PFSK-1 (cell line): ENCODE measurements at regions not wholly inside any gene's neighbourhood (a gene's known extent, or its start where the extent isn't known, plus 50 kb on each side); places are given as distances from the start of the nearest gene placed in this dataset.

Experiments
- FOXP2 ChIP-seq: optimal IDR thresholded peaks from 2 replicates; pipeline ENCODE3; 2011; ENCODE audit warnings: borderline replicate concordance, control low read depth, inconsistent platforms; ENCODE audit not compliant: insufficient read depth; ENCODE audit errors: extremely low read length, extremely low read depth
- POLR2AphosphoS5 ChIP-seq: IDR thresholded peaks from 2 replicates; pipeline ENCODE4 v1.6.1; 2012; ENCODE audit warnings: low read depth, mild to moderate bottlenecking, control low read depth, low read length, moderate library complexity
- SIN3A ChIP-seq: IDR thresholded peaks from 2 replicates; pipeline ENCODE4 v1.6.1; 2012; ENCODE audit warnings: mild to moderate bottlenecking, low read length, moderate library complexity, borderline replicate concordance; ENCODE audit not compliant: insufficient read depth
- TAF1 ChIP-seq: IDR thresholded peaks from 2 replicates; pipeline ENCODE4 v1.6.1; 2012; ENCODE audit warnings: low read length, control low read depth, borderline replicate concordance; ENCODE audit not compliant: insufficient read depth
- TF ChIP-seq, protein P1 (sequence below), 2 experiments: IDR thresholded peaks; 2 replicates each; pipeline versions ENCODE4 v1.6.1 to v1.8.0; 2011 to 2012; ENCODE audit warnings: low read depth in 2 of 2, low read length in 2 of 2, control low read depth in 1 of 2, inconsistent platforms in 1 of 2, mild to moderate bottlenecking in 1 of 2, moderate library complexity in 1 of 2; ENCODE audit not compliant: insufficient read depth in 1 of 2

DNA sequence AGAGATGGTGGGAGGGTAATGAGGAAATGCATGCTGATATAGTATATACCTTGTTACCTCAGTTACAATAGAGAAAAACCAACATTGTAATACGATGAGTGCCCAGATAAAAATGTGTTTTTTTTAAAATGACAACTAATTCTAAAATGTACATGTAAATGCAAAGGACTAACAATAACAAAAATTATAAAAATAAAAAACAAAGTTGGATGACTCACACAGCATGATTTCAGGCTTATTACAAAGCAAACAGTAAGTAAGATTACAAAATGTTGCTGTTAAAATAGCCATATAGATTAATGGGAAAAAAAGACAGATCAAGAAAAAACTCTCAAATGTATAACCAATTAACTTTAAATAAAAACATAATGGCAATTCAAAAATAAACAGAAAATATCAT lies 1099.4 kb downstream of the FSCB start:
- TF ChIP-seq FOXP2, result no peak
- TF ChIP-seq TAF1, result no peak
- TF ChIP-seq POLR2AphosphoS5, result no peak
- TF ChIP-seq SIN3A, result no peak
- TF ChIP-seq, protein P1, sequence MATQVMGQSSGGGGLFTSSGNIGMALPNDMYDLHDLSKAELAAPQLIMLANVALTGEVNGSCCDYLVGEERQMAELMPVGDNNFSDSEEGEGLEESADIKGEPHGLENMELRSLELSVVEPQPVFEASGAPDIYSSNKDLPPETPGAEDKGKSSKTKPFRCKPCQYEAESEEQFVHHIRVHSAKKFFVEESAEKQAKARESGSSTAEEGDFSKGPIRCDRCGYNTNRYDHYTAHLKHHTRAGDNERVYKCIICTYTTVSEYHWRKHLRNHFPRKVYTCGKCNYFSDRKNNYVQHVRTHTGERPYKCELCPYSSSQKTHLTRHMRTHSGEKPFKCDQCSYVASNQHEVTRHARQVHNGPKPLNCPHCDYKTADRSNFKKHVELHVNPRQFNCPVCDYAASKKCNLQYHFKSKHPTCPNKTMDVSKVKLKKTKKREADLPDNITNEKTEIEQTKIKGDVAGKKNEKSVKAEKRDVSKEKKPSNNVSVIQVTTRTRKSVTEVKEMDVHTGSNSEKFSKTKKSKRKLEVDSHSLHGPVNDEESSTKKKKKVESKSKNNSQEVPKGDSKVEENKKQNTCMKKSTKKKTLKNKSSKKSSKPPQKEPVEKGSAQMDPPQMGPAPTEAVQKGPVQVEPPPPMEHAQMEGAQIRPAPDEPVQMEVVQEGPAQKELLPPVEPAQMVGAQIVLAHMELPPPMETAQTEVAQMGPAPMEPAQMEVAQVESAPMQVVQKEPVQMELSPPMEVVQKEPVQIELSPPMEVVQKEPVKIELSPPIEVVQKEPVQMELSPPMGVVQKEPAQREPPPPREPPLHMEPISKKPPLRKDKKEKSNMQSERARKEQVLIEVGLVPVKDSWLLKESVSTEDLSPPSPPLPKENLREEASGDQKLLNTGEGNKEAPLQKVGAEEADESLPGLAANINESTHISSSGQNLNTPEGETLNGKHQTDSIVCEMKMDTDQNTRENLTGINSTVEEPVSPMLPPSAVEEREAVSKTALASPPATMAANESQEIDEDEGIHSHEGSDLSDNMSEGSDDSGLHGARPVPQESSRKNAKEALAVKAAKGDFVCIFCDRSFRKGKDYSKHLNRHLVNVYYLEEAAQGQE (IDR thresholded peaks at IDR 0.05; ENCODE audit: insufficient read depth in 1 of 2, low read depth in 2 of 2, low read length in 2 of 2), result no peak

- TF ChIP-seq SIN3A (no peak), TAF1 (no peak), FOXP2 (no peak), POLR2AphosphoS5 (no peak)
- TF ChIP-seq, protein P1 (IDR thresholded peaks at IDR 0.05; ENCODE audit: insufficient read depth in 1 of 2, low read depth in 2 of 2, low read length in 2 of 2), result no peak
These were observed 1100.2 kb downstream of the FSCB start for GRCh38 chr14:43406931-43407330.

DNA sequence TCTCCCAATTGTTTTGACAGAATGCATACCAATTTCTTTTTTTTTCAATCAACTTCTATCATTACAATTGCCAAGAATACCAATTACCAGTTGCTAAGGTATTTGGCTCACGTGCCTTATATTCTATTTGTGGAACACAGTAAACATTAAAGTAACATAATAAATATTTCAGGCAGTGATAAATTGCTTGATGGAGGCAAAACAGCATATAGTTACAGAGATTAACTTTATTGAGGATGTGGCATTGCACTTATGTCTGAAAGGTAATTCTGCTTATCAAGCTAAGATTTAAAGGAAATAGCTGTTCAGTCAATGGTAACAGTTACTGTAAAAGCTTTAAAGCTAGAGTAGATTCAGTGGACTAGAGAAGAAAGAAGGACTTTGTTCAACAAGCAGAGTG lies 1107.8 kb downstream of the FSCB start:
- TF ChIP-seq SIN3A, result no peak
- TF ChIP-seq, protein P1 (IDR thresholded peaks at IDR 0.05; ENCODE audit: insufficient read depth in 1 of 2, low read depth in 2 of 2, low read length in 2 of 2), result no peak
- no peak for TF ChIP-seq TAF1
- no peak for TF ChIP-seq FOXP2
- TF ChIP-seq POLR2AphosphoS5, result no peak

DNA sequence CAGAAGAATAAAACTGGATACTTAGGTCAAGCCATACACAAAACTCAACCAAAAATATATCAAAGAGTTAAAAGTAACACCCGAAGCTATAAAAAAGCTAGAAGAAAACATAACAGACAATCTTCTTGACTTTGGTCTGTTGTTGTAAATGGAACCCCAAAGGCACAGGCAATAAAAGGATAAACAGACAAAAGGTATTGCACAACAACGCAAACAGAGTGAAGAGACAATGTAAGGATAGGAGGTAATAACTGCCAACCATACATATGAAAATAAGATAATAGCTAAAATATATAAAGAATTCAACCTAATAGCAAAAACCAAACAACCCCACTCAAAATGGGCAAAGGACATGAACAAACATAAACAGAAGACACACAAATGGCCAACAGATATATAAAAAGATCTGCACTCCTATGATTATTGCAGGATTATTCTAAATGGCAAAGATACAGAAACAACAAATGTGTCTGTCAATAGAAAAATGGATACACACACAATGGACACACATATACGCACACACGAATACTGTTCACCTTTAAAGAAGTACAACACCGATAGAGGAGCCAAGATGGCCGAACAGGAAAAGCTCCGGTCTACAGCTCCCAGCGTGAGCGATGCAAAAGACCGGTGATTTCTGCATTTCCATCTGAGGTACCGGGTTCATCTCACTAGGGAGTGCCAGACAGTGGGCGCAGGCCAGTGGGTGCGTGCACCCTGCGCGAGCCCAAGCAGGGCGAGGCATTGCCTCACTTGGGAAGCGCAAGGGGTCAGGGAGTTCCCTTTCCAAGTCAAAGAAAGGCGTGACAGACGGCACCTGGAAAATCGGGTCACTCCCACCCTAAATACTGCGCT lies 1137.1 kb downstream of the FSCB start:
- TF ChIP-seq POLR2AphosphoS5 (no peak), TAF1 (no peak), SIN3A (no peak), FOXP2 (no peak)
- TF ChIP-seq, protein P1 (IDR thresholded peaks at IDR 0.05; ENCODE audit: insufficient read depth in 1 of 2, low read depth in 2 of 2, low read length in 2 of 2), result no peak
